Endothelial cell of umbilical vein (primary cell): ENCODE measurements at regions not wholly inside any gene's neighbourhood (a gene's known extent, or its start where the extent isn't known, plus 50 kb on each side); places are given as distances from the start of the nearest gene placed in this dataset.

Experiments used
- BruUV-seq: library from RNA; stranded (reverse); fragments of 400-500 nt; replicated peaks from 2 replicates; lab custom pipeline; 2021; lab: Mats Ljungman, UMichigan
- CTCF ChIA-PET: fragments of 300-600, 350-600 bp; sonication (Branson Sonifier 250); formaldehyde crosslinking; loops from one replicate; lab custom pipeline; 2021; ENCODE audit warnings: antibody characterized with exemption, inconsistent platforms; lab: Charles Lee
- POLR2A ChIA-PET: fragments of 300-600, 350-600 bp; sonication (Branson Sonifier 250); formaldehyde crosslinking; loops from one replicate; lab custom pipeline; 2021; ENCODE audit warnings: antibody characterized with exemption, inconsistent platforms; lab: Charles Lee
- DNase-seq: peaks from one replicate; pipeline ENCODE4 v3.0.0-alpha.2; 2011; ENCODE audit warnings: low read depth, low spot score
- FAIRE-seq: peaks from 2 replicates; lab custom pipeline; 2011; peaks lifted over from hg19 to GRCh38; lab: Jason Lieb, UNC
- H2AFZ ChIP-seq: 2 replicates; pipeline ENCODE4 v1.6.0; 2012; ENCODE audit warnings: low read depth, low read length, control low read depth, inconsistent platforms
- H3K27ac ChIP-seq: 2 replicates; pipeline ENCODE4 v1.5.1; 2011; ENCODE audit warnings: low read depth, mild to moderate bottlenecking, control low read depth, low read length, moderate library complexity; ENCODE audit not compliant: insufficient read depth
- H3K27me3 ChIP-seq, 2 experiments: 2 replicates each; pipeline versions ENCODE4 v1.6.0 to v1.6.1; 2011; ENCODE audit warnings: low read length in 2 of 2, mixed read lengths in 1 of 2; ENCODE audit not compliant: control insufficient read depth in 2 of 2, insufficient read depth in 2 of 2
- H3K36me3 ChIP-seq, 2 experiments: 2 replicates in 1 of 2; 3 replicates in 1 of 2; pipeline ENCODE4 v1.5.1; 2011; ENCODE audit warnings: low read length in 2 of 2, mild to moderate bottlenecking in 1 of 2, moderate library complexity in 1 of 2; ENCODE audit not compliant: control insufficient read depth in 2 of 2, insufficient read depth in 2 of 2; ENCODE audit errors: extremely low read depth in 1 of 2
- H3K4me1 ChIP-seq: 3 replicates; pipeline ENCODE4 v1.5.1; 2011; ENCODE audit warnings: mild to moderate bottlenecking, low read length; ENCODE audit not compliant: control insufficient read depth, insufficient read depth; ENCODE audit errors: extremely low read depth
- H3K4me2 ChIP-seq: 2 replicates; pipeline ENCODE4 v1.6.1; 2011; ENCODE audit warnings: low read length, control low read depth, mixed read lengths; ENCODE audit not compliant: insufficient read depth
- H3K4me3 ChIP-seq, 3 experiments: fragments of 200-600 bp in 1 of 3; sonication (generic), shearing (Covaris generic) in 1 of 3; replicated peaks in 1 of 3; 2 replicates each; pipeline ENCODE4 v1.5.1; 2011 to 2016; ENCODE audit warnings: control low read depth in 3 of 3, low read length in 3 of 3, mild to moderate bottlenecking in 2 of 3, inconsistent platforms in 1 of 3, low read depth in 1 of 3, moderate library complexity in 1 of 3; ENCODE audit not compliant: insufficient read depth in 1 of 3
- H3K79me2 ChIP-seq: 2 replicates; pipeline ENCODE4 v1.6.0; 2012; ENCODE audit warnings: low read length, inconsistent platforms; ENCODE audit not compliant: control insufficient read depth, insufficient read depth
- H3K9ac ChIP-seq: replicated peaks from 2 replicates; pipeline ENCODE3; 2011; ENCODE audit warnings: low read length, control low read depth; ENCODE audit not compliant: insufficient read depth; ENCODE audit errors: extremely low read depth
- H3K9me1 ChIP-seq: replicated peaks from 3 replicates; pipeline ENCODE4 v1.6.0; 2011; ENCODE audit warnings: mild to moderate bottlenecking, low read length; ENCODE audit not compliant: control insufficient read depth, insufficient read depth; ENCODE audit errors: extremely low read depth
- H3K9me3 ChIP-seq: replicated peaks from 2 replicates; pipeline ENCODE4 v1.5.1; 2012; ENCODE audit warnings: low read length, inconsistent platforms; ENCODE audit not compliant: control insufficient read depth, insufficient read depth
- H4K20me1 ChIP-seq: replicated peaks from 2 replicates; pipeline ENCODE3; 2011; ENCODE audit warnings: mild to moderate bottlenecking, low read length; ENCODE audit not compliant: control insufficient read depth, insufficient read depth; ENCODE audit errors: extremely low read depth
- EZH2 ChIP-seq: IDR thresholded peaks from 2 replicates; pipeline ENCODE4 v1.6.1; 2012; ENCODE audit warnings: borderline replicate concordance, low read depth, mild to moderate bottlenecking, moderate library complexity, low read length, inconsistent platforms; ENCODE audit not compliant: severe bottlenecking
- FOS ChIP-seq: IDR thresholded peaks from 2 replicates; pipeline ENCODE4 v1.6.1; 2011; ENCODE audit warnings: mild to moderate bottlenecking, low read length, moderate library complexity, borderline replicate concordance; ENCODE audit not compliant: insufficient read depth
- GATA2 ChIP-seq: IDR thresholded peaks from 2 replicates; pipeline ENCODE4 v1.7.0; 2011; ENCODE audit warnings: low read depth, mild to moderate bottlenecking, moderate library complexity, mixed read lengths, low read length; ENCODE audit not compliant: insufficient read length, insufficient read depth
- JUN ChIP-seq: IDR thresholded peaks from 2 replicates; pipeline ENCODE4 v1.6.1; 2011; ENCODE audit warnings: borderline replicate concordance, low read depth; ENCODE audit not compliant: insufficient read length, insufficient read depth
- MYC ChIP-seq: IDR thresholded peaks from one replicate; pipeline ENCODE4 v1.6.1; 2011; ENCODE audit warnings: mild to moderate bottlenecking, low read depth, low read length
- POLR2A ChIP-seq: IDR thresholded peaks from 2 replicates; pipeline ENCODE4 v1.6.1; 2012; ENCODE audit warnings: low read depth, mild to moderate bottlenecking, control low read depth, low read length
- POLR2AphosphoS5 ChIP-seq: IDR thresholded peaks from 2 replicates; pipeline ENCODE4 v1.6.1; 2012; ENCODE audit warnings: low read depth, mild to moderate bottlenecking, control low read depth, low read length, moderate library complexity; ENCODE audit not compliant: insufficient read depth
- dilution Hi-C: fragments of 300-500 bp; cut with MboI; formaldehyde crosslinking; loops from one replicate; pipeline ENCODE4 v1.15.0; 2019; ENCODE audit warnings: low sequenced_read_pairs; ENCODE audit not compliant: extremely low pct_ligation_motif_present
- intact Hi-C: fragments of 100-400 bp; cut with micrococcal nuclease; formaldehyde crosslinking; loops from one replicate; pipeline ENCODE4 v1.10.0; 2022
- TF ChIP-seq, protein P1 (sequence below), 2 donors: IDR thresholded peaks; 1 replicate in 1 of 2; 2 replicates in 1 of 2; pipeline ENCODE4 v1.5.1; 2011; ENCODE audit warnings: low read length in 2 of 2, mild to moderate bottlenecking in 2 of 2, moderate library complexity in 2 of 2, control low read depth in 1 of 2, inconsistent platforms in 1 of 2, low read depth in 1 of 2; ENCODE audit not compliant: insufficient read depth in 1 of 2; ENCODE audit errors: extremely low read depth in 1 of 2
- TF ChIP-seq, protein P2 (sequence below): IDR thresholded peaks from 2 replicates; pipeline ENCODE4 v1.6.1; 2011; ENCODE audit not compliant: insufficient read depth, insufficient read length

DNA sequence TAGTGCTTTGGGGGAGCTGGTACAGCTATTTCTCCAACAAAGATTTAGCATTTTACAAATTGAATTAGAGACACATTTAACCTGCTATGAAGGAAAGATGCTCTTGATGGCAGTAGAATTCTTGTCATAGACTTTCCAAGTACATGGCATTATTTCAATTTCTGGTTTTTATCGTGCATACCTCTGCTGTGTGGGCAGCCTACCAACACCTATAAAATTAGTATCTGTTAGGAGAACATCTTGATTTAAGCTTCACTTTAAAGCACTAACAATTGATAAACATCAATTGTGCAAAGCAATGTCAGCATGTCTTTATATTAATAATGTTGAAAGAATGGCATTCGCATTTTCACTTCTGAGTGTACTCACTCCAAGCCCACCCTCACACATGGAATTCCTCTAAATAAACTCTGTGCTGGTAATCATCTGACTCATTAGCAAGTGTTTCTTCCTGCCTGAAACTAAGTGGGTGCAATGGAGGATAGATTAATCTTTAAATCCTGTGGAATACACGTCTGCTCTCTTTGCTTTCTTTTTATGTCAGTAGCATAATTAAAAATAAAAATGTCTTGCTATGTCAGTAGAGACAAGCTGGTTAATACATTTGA is 279.8 kb upstream of the MAGEB18 start:
- no peak overlapping the region for H3K4me2 ChIP-seq
- peak; percentile 73 for DNase-seq

DNA sequence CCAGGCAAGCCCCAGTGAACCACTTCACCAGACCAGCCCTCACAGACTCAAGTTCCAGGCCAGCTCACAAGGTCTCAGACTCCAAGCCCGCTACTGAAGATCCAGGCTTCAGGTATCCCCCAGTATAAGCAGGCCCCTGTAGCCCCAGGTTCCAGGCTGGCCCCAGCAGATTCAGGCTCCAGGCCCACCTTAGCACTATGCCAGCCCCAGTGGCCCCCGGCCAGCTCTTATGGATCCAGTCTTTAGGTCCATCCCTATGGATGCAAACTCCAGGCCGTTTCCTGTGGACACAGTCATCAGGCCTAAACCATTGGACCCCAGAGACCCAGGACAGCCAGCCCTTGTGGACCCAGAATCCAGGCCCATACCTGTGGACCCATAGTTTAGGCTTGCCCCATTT is 277.8 kb upstream of the MAGEB18 start:
- Histone ChIP-seq H3K4me2 (no peak overlapping the region), H3K79me2 (no peaks in the 10 kb centered on the region), H3K9me1 (no peaks in the 10 kb centered on the region), H3K9me3 (no peaks in the 10 kb centered on the region), H2AFZ (no peak overlapping the region), H3K27me3 (no peaks in the 10 kb centered on the region), H3K4me1 (peaks cover 5% of the 10 kb centered on the region), H3K4me3 (no peak overlapping the region), H3K9ac (no peak overlapping the region), H4K20me1 (no peaks in the 10 kb centered on the region), H3K27ac (no peak overlapping the region), H3K36me3 (no peaks in the 10 kb centered on the region)
- no TSS peak for BruUV-seq
- DNase-seq: no peak
- POLR2A ChIA-PET: interaction anchor here (0.5 kb wide), 1 partner anchor 85 kb away, joined by 4 read pairs; no protein-coding TSS in a partner anchor
- FAIRE-seq: no peak
- dilution Hi-C loops (no loop called here), intact Hi-C loops (loop anchor here (10.0 kb wide), 1 partner anchor 1054 kb away; no protein-coding TSS in a partner anchor)
- TF ChIP-seq MYC (no peak), POLR2A (no peak), GATA2 (no peak), EZH2 (no peak), POLR2AphosphoS5 (no peak), FOS (no peak), JUN (no peak)
- TF ChIP-seq, protein P1, sequence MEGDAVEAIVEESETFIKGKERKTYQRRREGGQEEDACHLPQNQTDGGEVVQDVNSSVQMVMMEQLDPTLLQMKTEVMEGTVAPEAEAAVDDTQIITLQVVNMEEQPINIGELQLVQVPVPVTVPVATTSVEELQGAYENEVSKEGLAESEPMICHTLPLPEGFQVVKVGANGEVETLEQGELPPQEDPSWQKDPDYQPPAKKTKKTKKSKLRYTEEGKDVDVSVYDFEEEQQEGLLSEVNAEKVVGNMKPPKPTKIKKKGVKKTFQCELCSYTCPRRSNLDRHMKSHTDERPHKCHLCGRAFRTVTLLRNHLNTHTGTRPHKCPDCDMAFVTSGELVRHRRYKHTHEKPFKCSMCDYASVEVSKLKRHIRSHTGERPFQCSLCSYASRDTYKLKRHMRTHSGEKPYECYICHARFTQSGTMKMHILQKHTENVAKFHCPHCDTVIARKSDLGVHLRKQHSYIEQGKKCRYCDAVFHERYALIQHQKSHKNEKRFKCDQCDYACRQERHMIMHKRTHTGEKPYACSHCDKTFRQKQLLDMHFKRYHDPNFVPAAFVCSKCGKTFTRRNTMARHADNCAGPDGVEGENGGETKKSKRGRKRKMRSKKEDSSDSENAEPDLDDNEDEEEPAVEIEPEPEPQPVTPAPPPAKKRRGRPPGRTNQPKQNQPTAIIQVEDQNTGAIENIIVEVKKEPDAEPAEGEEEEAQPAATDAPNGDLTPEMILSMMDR (IDR thresholded peaks at IDR 0.05; ENCODE audit: extremely low read depth in 1 of 2, insufficient read depth in 1 of 2, low read depth in 1 of 2, low read length in 2 of 2): no peak
- TF ChIP-seq, protein P2, sequence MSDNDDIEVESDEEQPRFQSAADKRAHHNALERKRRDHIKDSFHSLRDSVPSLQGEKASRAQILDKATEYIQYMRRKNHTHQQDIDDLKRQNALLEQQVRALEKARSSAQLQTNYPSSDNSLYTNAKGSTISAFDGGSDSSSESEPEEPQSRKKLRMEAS: no peak
- CTCF ChIA-PET: no interaction called here

More for the DNA sequence above, 279.8 kb upstream of the MAGEB18 start:
- Histone ChIP-seq H3K36me3 (no peaks in the 10 kb centered on the region), H3K9ac (peak overlapping the region; percentile 33), H3K27ac (peak overlapping the region; percentile 45), H3K9me1 (no peaks in the 10 kb centered on the region), H3K79me2 (no peaks in the 10 kb centered on the region), H3K27me3 (no peaks in the 10 kb centered on the region), H3K4me1 (peaks cover 5% of the 10 kb centered on the region), H3K9me3 (no peaks in the 10 kb centered on the region), H2AFZ (no peak overlapping the region), H4K20me1 (no peaks in the 10 kb centered on the region), H3K4me3 (no peak overlapping the region)
- intact Hi-C loops (loop anchor here (1.0 to 10.0 kb wide), 6 partner anchors 83 to 926 kb away; no protein-coding TSS in a partner anchor), dilution Hi-C loops (no loop called here)
- TF ChIP-seq FOS (peak; percentile 42), EZH2 (no peak)
- TF ChIP-seq, protein P1 (IDR thresholded peaks at IDR 0.05; ENCODE audit: extremely low read depth in 1 of 2, insufficient read depth in 1 of 2, low read depth in 1 of 2, low read length in 2 of 2): peak; percentile 13 to 16
- POLR2A ChIA-PET: no interaction called here
- peak; percentile 58 for FAIRE-seq
- no TSS peak for BruUV-seq
- CTCF ChIA-PET: interaction anchor here (0.6 to 2.4 kb wide), 10 partner anchors 11 to 794 kb away, joined by 3 to 30 read pairs (median 5); no protein-coding TSS in a partner anchor
